ENCODE measurements at regions not wholly inside any gene's neighbourhood (a gene's known extent, or its start where the extent isn't known, plus 50 kb on each side); places are given as distances from the start of the nearest gene placed in this dataset.

- Histone ChIP-seq H3K36me3 (ENCODE audit: low read depth, low read length) (no peaks in the 10 kb centered on the region), H3K9me3 (ENCODE audit: low read length) (0 out of 2 replicates have a peak, but pooled peaks cover 3% of the 10 kb centered on the region), H3K79me2 (ENCODE audit: low read length) (no peaks in the 10 kb centered on the region), H3K4me1 (ENCODE audit: insufficient read depth, low read length) (no peaks in the 10 kb centered on the region), H3K9ac (ENCODE audit: low read length) (no peak overlapping the region), H3K4me2 (ENCODE audit: low read length) (no peak overlapping the region), H2AFZ (ENCODE audit: low read length) (no peak overlapping the region), H3K27me3 (ENCODE audit: low read length) (no peaks in the 10 kb centered on the region), H3K27ac (ENCODE audit: low read length) (no peak overlapping the region), H3F3A (ENCODE audit: low read length, unreplicated experiment) (no peaks in the 10 kb centered on the region), H3K9me2 (replicated peaks; ENCODE audit: low read length) (no peaks in the 10 kb centered on the region), H4K20me1 (ENCODE audit: low read length) (no peaks in the 10 kb centered on the region), H3K4me3 (ENCODE audit: low read length) (no peak overlapping the region)
- no peak for TF ChIP-seq EZH2phosphoT487 (IDR thresholded peaks at IDR 0.05; ENCODE audit: borderline replicate concordance, low read length)
- TF ChIP-seq EZH2 (IDR thresholded peaks at IDR 0.05; ENCODE audit: low read length, unreplicated experiment) = no peak
- POLR2A ChIA-PET (ENCODE audit: unreplicated experiment) = no interaction called here
- ATAC-seq = no peak
- intact Hi-C loops (cut with micrococcal nuclease) = no loop called here
- DNase-seq = no peak
- CTCF ChIA-PET = no interaction called here
- BruUV-seq (replicated peaks) = no TSS peak
Observed at GRCh38 chr3:117687096-117687495, 977.5 kb downstream of the TUSC7 start.

- intact Hi-C loops (cut with micrococcal nuclease) = no loop called here
- no peaks in the 10 kb centered on the region for H4K20me1 ChIP-seq (ENCODE audit: low read length)
- CTCF ChIA-PET = no interaction called here
- no peaks in the 10 kb centered on the region for H3K9me2 ChIP-seq (replicated peaks; ENCODE audit: low read length)
- H3K36me3 ChIP-seq (ENCODE audit: low read depth, low read length) = no peaks in the 10 kb centered on the region
- H3K4me1 ChIP-seq (ENCODE audit: insufficient read depth, low read length) = no peaks in the 10 kb centered on the region
- H3K9me3 ChIP-seq (ENCODE audit: low read length) = 0 out of 2 replicates have a peak, but pooled peaks cover 3% of the 10 kb centered on the region
- ATAC-seq (no peak), DNase-seq (no peak)
- H3K79me2 ChIP-seq (ENCODE audit: low read length) = no peaks in the 10 kb centered on the region
- H3K27me3 ChIP-seq (ENCODE audit: low read length) = no peaks in the 10 kb centered on the region
- H3F3A ChIP-seq (ENCODE audit: low read length, unreplicated experiment) = no peaks in the 10 kb centered on the region
- POLR2A ChIA-PET (ENCODE audit: unreplicated experiment) = no interaction called here
- no peak overlapping the region for H2AFZ ChIP-seq (ENCODE audit: low read length)
- H3K9ac ChIP-seq (ENCODE audit: low read length) = no peak overlapping the region
- no peak overlapping the region for H3K4me3 ChIP-seq (ENCODE audit: low read length)
- H3K27ac ChIP-seq (ENCODE audit: low read length) = no peak overlapping the region
- TF ChIP-seq, protein P1, sequence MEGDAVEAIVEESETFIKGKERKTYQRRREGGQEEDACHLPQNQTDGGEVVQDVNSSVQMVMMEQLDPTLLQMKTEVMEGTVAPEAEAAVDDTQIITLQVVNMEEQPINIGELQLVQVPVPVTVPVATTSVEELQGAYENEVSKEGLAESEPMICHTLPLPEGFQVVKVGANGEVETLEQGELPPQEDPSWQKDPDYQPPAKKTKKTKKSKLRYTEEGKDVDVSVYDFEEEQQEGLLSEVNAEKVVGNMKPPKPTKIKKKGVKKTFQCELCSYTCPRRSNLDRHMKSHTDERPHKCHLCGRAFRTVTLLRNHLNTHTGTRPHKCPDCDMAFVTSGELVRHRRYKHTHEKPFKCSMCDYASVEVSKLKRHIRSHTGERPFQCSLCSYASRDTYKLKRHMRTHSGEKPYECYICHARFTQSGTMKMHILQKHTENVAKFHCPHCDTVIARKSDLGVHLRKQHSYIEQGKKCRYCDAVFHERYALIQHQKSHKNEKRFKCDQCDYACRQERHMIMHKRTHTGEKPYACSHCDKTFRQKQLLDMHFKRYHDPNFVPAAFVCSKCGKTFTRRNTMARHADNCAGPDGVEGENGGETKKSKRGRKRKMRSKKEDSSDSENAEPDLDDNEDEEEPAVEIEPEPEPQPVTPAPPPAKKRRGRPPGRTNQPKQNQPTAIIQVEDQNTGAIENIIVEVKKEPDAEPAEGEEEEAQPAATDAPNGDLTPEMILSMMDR (conservative IDR thresholded peaks at IDR 0.05; ENCODE audit: low read depth, low read length) = no peak
- TF ChIP-seq EZH2phosphoT487 (IDR thresholded peaks at IDR 0.05; ENCODE audit: borderline replicate concordance, low read length) (no peak), EZH2 (IDR thresholded peaks at IDR 0.05; ENCODE audit: low read length, unreplicated experiment) (no peak)
- BruUV-seq (replicated peaks) = no TSS peak
- no peak overlapping the region for H3K4me2 ChIP-seq (ENCODE audit: low read length)
Observed at GRCh38 chr3:117688583-117688982, 979.0 kb downstream of the TUSC7 start.

DNA sequence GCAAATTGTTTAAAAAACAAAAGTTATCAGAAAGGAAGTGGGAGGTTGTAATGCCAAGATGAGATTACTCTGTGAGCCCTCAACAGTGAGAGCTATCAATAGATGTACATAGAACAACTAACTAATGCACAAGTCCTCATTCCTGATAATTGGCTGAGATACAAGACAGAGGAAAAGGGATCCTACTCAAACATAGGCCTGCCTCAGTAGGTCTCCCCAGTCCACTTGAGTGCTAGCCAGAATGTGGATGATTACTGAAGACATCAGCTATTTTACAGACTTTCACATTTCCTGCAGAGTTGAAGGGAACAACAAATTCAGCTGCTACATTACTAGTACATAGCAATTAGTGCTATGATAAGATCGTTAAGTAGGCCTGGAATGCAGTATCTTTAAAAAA, 981.9 kb downstream of the TUSC7 start:
- Histone ChIP-seq H3K4me1 (ENCODE audit: insufficient read depth, low read length) (no peaks in the 10 kb centered on the region), H3K9me3 (ENCODE audit: low read length) (0 out of 2 replicates have a peak, but pooled peaks cover 3% of the 10 kb centered on the region), H3F3A (ENCODE audit: low read length, unreplicated experiment) (no peaks in the 10 kb centered on the region), H3K27ac (ENCODE audit: low read length) (no peak overlapping the region), H3K36me3 (ENCODE audit: low read depth, low read length) (no peaks in the 10 kb centered on the region), H4K20me1 (ENCODE audit: low read length) (no peaks in the 10 kb centered on the region), H3K79me2 (ENCODE audit: low read length) (no peaks in the 10 kb centered on the region), H3K4me2 (ENCODE audit: low read length) (no peak overlapping the region), H3K4me3 (ENCODE audit: low read length) (no peak overlapping the region), H3K9me2 (replicated peaks; ENCODE audit: low read length) (no peaks in the 10 kb centered on the region), H3K9ac (ENCODE audit: low read length) (no peak overlapping the region), H2AFZ (ENCODE audit: low read length) (no peak overlapping the region), H3K27me3 (ENCODE audit: low read length) (no peaks in the 10 kb centered on the region)
- DNase-seq (no peak), ATAC-seq (no peak)
- intact Hi-C loops (cut with micrococcal nuclease) = no loop called here
- no peak for TF ChIP-seq EZH2 (IDR thresholded peaks at IDR 0.05; ENCODE audit: low read length, unreplicated experiment)
- TF ChIP-seq, protein P1 (conservative IDR thresholded peaks at IDR 0.05; ENCODE audit: low read depth, low read length) = no peak
- no peak for TF ChIP-seq EZH2phosphoT487 (IDR thresholded peaks at IDR 0.05; ENCODE audit: borderline replicate concordance, low read length)
- no TSS peak for BruUV-seq (replicated peaks)
- CTCF ChIA-PET = no interaction called here
- POLR2A ChIA-PET (ENCODE audit: unreplicated experiment) = no interaction called here

Measured in PC-3 (cell line).